ENCODE measurements at regions not wholly inside any gene's neighbourhood (a gene's known extent, or its start where the extent isn't known, plus 50 kb on each side); places are given as distances from the start of the nearest gene placed in this dataset.
A peak's percentile ranks its signal among the peaks of the same experiment; 100 is the strongest.

DNA sequence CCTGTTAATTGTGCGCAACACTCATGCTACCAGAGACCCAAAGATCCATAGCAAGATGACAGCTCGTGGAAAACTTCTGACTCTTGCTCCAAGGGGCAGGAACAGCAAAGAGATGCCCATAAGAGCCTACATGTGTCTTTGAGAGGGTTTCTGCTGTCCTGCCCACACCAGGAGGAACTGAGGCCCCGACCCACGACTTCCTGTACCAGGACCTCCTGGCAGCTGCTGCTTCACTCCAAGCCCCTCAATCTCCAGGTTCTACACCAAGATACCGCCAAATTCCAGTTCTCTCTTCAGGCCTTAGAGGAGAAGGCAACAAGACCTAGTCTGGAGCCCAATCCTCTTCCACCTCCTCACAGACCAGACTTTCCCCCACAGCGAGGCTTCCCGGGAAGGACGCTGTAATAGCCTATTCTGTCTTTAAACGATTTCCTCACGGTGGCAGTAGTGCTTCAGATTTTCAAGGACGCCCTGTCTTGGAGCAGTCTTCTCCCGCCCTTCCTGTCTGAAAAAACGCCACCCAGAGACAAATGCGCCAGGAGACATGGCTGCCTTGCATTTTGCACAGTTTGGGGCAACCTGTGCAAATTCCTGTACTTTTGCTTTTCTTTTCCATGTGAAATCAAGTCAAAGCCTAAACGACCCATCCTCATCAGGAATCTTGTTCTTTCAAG lies 230.2 kb upstream of the STK26 start:
- TF ChIP-seq EP300 (IDR thresholded peaks at IDR 0.05) (no peak), POLR2A (IDR thresholded peaks at IDR 0.05) (no peak)
- TF ChIP-seq, protein P1, sequence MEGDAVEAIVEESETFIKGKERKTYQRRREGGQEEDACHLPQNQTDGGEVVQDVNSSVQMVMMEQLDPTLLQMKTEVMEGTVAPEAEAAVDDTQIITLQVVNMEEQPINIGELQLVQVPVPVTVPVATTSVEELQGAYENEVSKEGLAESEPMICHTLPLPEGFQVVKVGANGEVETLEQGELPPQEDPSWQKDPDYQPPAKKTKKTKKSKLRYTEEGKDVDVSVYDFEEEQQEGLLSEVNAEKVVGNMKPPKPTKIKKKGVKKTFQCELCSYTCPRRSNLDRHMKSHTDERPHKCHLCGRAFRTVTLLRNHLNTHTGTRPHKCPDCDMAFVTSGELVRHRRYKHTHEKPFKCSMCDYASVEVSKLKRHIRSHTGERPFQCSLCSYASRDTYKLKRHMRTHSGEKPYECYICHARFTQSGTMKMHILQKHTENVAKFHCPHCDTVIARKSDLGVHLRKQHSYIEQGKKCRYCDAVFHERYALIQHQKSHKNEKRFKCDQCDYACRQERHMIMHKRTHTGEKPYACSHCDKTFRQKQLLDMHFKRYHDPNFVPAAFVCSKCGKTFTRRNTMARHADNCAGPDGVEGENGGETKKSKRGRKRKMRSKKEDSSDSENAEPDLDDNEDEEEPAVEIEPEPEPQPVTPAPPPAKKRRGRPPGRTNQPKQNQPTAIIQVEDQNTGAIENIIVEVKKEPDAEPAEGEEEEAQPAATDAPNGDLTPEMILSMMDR (IDR thresholded peaks at IDR 0.05) = peak in 1 of 2 donors; percentile 71

All from suprapubic skin (tissue), 3 donors.